Fibroblast of mammary gland (primary cell): ENCODE measurements at regions not wholly inside any gene's neighbourhood (a gene's known extent, or its start where the extent isn't known, plus 50 kb on each side); places are given as distances from the start of the nearest gene placed in this dataset.
A peak's percentile ranks its signal among the peaks of the same experiment; 100 is the strongest.

ENCODE experiments used
- DNase-seq: peaks from one replicate; pipeline ENCODE4 v3.0.0-alpha.2; 2010; ENCODE audit warnings: low read depth
- H3K4me3 ChIP-seq: 2 replicates; pipeline ENCODE4 v1.5.1; 2011; ENCODE audit warnings: low read depth, mild to moderate bottlenecking, low read length, moderate library complexity; ENCODE audit not compliant: control insufficient read depth
- TF ChIP-seq, protein P1 (sequence below): conservative IDR thresholded peaks from 2 replicates; pipeline ENCODE4 v1.5.1; 2011; ENCODE audit warnings: low read depth, low read length, inconsistent platforms; ENCODE audit not compliant: control insufficient read depth, insufficient read depth

DNA sequence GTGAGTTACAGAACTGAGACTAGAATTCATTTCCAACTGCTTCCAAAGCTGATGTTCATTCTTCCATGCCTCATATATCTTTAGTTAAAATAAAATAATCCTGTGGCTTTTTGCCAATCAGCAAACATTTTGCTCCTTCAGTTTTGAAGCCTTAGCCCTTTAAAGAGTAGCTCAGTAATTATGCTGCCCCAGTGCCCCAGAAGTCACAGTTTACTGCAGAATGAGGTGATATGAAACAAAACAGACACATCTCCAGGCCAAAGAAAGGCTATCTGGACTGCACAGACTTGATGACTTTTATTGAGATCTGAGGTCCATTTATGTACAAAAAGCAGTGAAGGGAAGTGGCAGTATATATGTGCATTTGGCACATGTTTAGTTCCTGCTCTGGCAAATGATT is 285.8 kb upstream of the ZNF462 start:
- TF ChIP-seq, protein P1, sequence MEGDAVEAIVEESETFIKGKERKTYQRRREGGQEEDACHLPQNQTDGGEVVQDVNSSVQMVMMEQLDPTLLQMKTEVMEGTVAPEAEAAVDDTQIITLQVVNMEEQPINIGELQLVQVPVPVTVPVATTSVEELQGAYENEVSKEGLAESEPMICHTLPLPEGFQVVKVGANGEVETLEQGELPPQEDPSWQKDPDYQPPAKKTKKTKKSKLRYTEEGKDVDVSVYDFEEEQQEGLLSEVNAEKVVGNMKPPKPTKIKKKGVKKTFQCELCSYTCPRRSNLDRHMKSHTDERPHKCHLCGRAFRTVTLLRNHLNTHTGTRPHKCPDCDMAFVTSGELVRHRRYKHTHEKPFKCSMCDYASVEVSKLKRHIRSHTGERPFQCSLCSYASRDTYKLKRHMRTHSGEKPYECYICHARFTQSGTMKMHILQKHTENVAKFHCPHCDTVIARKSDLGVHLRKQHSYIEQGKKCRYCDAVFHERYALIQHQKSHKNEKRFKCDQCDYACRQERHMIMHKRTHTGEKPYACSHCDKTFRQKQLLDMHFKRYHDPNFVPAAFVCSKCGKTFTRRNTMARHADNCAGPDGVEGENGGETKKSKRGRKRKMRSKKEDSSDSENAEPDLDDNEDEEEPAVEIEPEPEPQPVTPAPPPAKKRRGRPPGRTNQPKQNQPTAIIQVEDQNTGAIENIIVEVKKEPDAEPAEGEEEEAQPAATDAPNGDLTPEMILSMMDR = no peak
- H3K4me3 ChIP-seq = no peak overlapping the region
- no peak for DNase-seq

DNA sequence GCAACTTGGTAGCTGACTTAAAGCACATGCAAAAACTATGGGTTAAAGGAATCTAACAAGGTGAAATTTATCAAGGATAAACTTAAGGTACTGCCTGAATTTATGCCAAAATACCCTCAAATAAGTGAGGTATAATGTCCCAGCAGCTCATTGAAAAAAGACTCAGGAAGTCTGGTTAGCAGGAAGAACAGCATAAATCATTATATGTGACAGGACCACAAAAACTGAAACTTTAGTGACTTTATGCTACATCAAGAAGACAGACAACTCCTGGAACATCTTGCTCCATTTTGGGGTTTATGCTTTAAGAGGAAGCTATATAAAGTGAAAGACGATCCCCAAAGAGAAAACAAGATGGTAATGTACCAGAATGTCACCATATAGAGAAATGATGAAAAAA is 282.4 kb upstream of the ZNF462 start:
- no peak overlapping the region for H3K4me3 ChIP-seq
- no peak for DNase-seq
- TF ChIP-seq, protein P1 = no peak

GRCh38 chr9:106581973-106582372 is 281.0 kb upstream of the ZNF462 start:
- H3K4me3 ChIP-seq = no peak overlapping the region
- TF ChIP-seq, protein P1 = no peak
- no peak for DNase-seq

GRCh38 chr9:106583751-106584150 is 279.2 kb upstream of the ZNF462 start:
- DNase-seq = no peak
- H3K4me3 ChIP-seq = no peak overlapping the region
- TF ChIP-seq, protein P1 = no peak

DNA sequence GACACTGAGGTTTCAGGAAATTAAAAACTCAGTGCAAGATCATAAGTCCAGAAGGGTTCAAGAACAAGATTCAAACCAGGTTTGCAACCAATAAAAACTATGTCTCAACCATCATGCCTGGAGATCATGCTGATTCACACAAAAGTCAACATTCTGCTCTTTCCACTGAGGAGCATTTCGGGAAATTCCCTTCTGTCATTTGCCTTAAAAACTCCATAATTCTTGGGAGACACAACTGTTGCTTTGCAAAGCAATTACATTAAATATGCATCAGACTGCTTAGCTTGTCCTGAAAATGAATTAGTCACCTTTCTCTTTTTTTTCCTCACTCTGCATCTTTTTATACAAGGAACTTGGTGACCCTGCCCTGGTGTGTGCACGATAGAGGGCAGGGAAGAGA is 275.9 kb upstream of the ZNF462 start:
- no peak overlapping the region for H3K4me3 ChIP-seq
- TF ChIP-seq, protein P1 = no peak
- DNase-seq = peak; percentile 5

- H3K4me3 ChIP-seq = no peak overlapping the region
- DNase-seq = peak; percentile 7
- TF ChIP-seq, protein P1 = no peak
Measured at GRCh38 chr9:106588626-106589025, 274.3 kb upstream of the ZNF462 start.
